ENCODE measurements at regions not wholly inside any gene's neighbourhood (a gene's known extent, or its start where the extent isn't known, plus 50 kb on each side); places are given as distances from the start of the nearest gene placed in this dataset.

DNA sequence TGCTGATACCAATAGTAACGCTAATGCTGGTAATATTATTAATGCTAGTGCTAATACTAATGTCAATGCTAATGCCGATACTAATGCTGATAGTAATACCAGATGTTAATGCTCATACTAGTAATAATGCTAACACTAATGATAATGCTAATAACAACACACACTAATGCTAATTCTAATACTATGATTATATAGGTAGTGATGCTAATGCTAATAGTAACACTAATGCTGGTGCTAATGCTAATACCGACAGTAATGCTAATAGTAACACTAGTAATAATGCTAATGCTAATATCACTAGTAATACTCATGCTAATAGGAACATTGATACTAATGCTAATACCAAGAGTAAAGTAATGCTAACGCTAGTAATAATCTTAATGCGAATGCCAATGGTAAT lies 406.4 kb upstream of the RNF32 start:
- TF ChIP-seq TAF1 (IDR thresholded peaks at IDR 0.05; ENCODE audit: low read depth, low read length) (no peak), PAX5 (IDR thresholded peaks at IDR 0.05; ENCODE audit: insufficient read depth, low read length, severe bottlenecking) (no peak), POU2F2 (IDR thresholded peaks at IDR 0.05; ENCODE audit: low read depth, low read length) (no peak), POLR2AphosphoS5 (IDR thresholded peaks at IDR 0.05; ENCODE audit: low read depth, low read length) (no peak), POLR2A (IDR thresholded peaks at IDR 0.05; ENCODE audit: low read depth, low read length) (no peak), SPI1 (IDR thresholded peaks at IDR 0.05; ENCODE audit: low read depth, low read length) (no peak)
- DNase-seq (ENCODE audit: insufficient read length, low spot score) (no peak), FAIRE-seq (no peak)

DNA sequence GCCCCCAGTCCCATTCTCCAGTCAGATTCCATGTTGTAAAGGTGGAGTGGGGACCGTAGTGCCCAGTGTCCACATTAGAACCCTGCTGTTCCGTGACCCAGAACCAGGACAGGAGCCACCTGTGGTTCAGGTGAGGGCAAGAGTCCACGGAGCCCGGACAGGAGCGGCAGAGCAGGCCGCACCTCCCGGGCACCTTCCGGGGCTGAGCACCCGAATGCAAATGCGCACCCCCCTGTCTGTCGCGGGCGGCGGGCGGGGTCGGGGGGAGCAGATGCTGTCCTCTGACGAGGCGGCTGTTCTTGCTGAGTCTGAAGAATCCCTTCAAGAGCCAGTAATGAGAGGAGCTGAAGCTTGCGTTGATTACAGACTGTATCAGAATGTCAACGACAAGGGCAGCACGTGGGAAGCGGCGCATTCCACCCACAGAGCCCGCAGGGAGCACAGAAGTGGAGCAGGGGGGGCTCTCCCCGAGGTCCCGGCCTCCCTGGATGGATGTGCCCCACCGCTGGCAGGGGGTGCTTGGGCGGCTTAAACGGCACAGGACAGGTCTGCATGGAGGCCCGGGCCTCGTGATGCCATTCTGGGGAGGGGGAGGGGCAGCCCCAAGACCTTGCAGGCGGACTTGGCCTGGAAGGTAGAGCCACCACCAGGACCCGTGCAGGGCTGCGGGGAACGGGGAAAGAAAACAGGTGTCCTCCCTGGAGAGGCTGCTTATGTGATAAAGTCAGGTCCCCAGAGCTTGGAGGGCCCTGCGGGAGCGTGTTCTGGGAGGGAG lies 407.5 kb upstream of the RNF32 start:
- no peak for DNase-seq (ENCODE audit: insufficient read length, low spot score)
- FAIRE-seq = no peak
- no peak for TF ChIP-seq POLR2AphosphoS5 (IDR thresholded peaks at IDR 0.05; ENCODE audit: low read depth, low read length)
- TF ChIP-seq POU2F2 (IDR thresholded peaks at IDR 0.05; ENCODE audit: low read depth, low read length) = no peak
- TF ChIP-seq SPI1 (IDR thresholded peaks at IDR 0.05; ENCODE audit: low read depth, low read length) = no peak
- no peak for TF ChIP-seq TAF1 (IDR thresholded peaks at IDR 0.05; ENCODE audit: low read depth, low read length)
- TF ChIP-seq POLR2A (IDR thresholded peaks at IDR 0.05; ENCODE audit: low read depth, low read length) = no peak
- no peak for TF ChIP-seq PAX5 (IDR thresholded peaks at IDR 0.05; ENCODE audit: insufficient read depth, low read length, severe bottlenecking)

DNA sequence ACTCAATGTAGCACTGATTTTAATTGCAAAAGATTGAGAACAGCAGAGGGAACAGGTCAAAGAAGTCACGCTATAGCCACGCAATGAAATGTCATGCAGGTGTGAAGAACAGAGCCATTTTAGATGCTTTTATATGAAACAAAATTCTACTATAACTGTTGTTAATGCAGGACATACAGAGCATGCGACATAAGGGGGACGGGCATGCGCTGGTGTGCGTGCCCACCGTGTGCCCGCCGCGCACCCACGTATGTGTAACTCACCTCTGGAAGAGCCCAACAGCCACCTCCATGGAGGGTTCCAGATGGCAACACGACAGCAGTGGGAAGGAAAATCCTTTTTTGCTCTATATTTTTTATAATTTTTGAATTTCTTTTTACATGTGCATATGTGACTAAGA lies 410.0 kb upstream of the RNF32 start:
- TF ChIP-seq POLR2A (IDR thresholded peaks at IDR 0.05; ENCODE audit: low read depth, low read length) = no peak
- TF ChIP-seq TAF1 (IDR thresholded peaks at IDR 0.05; ENCODE audit: low read depth, low read length) = no peak
- TF ChIP-seq POLR2AphosphoS5 (IDR thresholded peaks at IDR 0.05; ENCODE audit: low read depth, low read length) = no peak
- DNase-seq (ENCODE audit: insufficient read length, low spot score) (no peak), FAIRE-seq (no peak)

DNA sequence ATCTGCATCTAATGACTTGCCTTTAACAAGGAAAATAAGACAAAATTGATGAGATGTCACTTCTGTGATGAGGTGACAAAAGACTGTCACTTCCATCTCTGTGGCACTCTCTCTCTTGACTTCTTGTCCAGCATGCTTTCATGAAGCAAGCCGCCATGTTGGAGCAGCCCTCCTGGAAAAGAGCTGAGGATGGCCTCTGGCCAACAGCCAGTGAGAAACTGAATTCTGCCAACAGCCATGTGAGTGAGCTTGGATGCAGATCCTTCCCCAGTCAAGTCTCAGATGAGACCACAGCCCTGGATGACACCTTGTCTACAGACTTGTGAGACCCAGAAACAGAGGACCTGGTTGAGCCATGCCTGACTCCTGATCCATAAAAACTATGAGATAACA lies 412.6 kb upstream of the SHH start:
- FAIRE-seq (no peak), DNase-seq (ENCODE audit: insufficient read length, low spot score) (no peak)

DNA sequence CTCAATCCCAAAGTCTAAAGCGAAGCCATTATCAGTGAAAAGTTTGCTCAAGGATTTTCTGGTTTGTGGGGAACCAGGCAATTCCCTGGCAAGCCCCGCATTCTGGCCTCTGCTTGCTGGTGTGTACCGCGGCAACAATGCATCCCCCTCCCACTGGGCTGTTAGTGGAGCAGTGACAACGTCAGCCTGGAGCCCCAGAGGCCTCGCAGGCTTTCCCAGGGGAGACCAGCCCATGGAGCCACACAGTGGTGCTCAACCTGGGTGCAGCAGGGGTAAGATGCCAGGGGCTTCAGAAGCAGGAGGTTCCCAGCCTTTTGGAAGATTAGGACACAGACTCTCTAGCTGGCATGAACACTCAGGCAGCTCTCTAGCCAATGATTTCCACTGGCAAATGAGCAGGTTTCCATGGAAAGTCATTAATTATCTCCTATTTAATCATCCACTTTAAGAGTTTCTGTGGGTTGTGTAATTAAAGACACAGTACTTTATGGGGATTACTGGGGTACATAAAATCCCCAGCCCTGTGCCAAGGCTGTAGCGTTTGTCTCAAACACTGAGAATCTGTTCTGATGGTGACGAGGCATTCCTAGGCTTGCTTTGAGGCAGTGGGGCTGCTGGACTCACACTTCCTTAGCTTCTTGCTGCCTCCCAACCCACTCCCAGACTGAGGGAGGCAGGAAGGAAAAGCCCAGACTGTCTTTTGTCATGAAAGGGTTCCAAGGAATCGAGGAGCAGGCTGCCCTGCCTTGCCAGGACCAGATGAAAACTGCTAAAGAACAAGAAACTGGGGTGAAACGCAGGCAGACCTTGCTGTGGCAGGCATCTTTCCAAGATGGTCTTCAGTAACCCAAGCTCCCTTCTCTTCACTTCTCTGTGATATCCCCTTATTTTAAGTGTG lies 411.9 kb upstream of the SHH start:
- TF ChIP-seq SPI1 (IDR thresholded peaks at IDR 0.05; ENCODE audit: low read depth, low read length) = no peak
- TF ChIP-seq PAX5 (IDR thresholded peaks at IDR 0.05; ENCODE audit: insufficient read depth, low read length, severe bottlenecking) = no peak
- no peak for TF ChIP-seq POLR2AphosphoS5 (IDR thresholded peaks at IDR 0.05; ENCODE audit: low read depth, low read length)
- no peak for TF ChIP-seq POU2F2 (IDR thresholded peaks at IDR 0.05; ENCODE audit: low read depth, low read length)
- TF ChIP-seq POLR2A (IDR thresholded peaks at IDR 0.05; ENCODE audit: low read depth, low read length) = no peak
- no peak for TF ChIP-seq TAF1 (IDR thresholded peaks at IDR 0.05; ENCODE audit: low read depth, low read length)
- FAIRE-seq = no peak

More for the DNA sequence above, 412.6 kb upstream of the SHH start:
- TF ChIP-seq POLR2AphosphoS5 (IDR thresholded peaks at IDR 0.05; ENCODE audit: low read depth, low read length) (no peak), SPI1 (IDR thresholded peaks at IDR 0.05; ENCODE audit: low read depth, low read length) (no peak), POLR2A (IDR thresholded peaks at IDR 0.05; ENCODE audit: low read depth, low read length) (no peak), PAX5 (IDR thresholded peaks at IDR 0.05; ENCODE audit: insufficient read depth, low read length, severe bottlenecking) (no peak), TAF1 (IDR thresholded peaks at IDR 0.05; ENCODE audit: low read depth, low read length) (no peak), POU2F2 (IDR thresholded peaks at IDR 0.05; ENCODE audit: low read depth, low read length) (no peak)

DNA sequence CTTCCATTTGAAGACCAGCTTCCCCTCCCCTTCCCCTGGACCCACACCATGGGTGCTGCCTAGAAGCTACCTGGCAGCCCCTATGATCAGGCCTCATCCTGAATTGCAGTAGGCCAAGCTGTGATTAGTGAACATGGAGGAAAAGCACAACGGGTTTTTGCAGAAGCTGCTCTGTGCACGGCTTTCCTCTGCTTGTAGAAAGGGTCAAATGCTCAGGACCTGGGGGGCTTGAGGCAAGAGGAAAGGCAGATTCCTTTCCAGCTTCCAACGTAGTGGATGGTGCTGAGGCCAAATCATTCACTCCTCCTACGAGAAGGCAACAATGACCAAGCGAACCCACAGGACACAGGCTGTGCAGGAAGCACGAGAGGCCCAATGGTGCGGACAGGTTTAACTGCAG lies 410.3 kb upstream of the SHH start:
- no peak for FAIRE-seq
- DNase-seq (ENCODE audit: insufficient read length, low spot score) = no peak
- TF ChIP-seq POLR2A (IDR thresholded peaks at IDR 0.05; ENCODE audit: low read depth, low read length) = no peak
- TF ChIP-seq PAX5 (IDR thresholded peaks at IDR 0.05; ENCODE audit: insufficient read depth, low read length, severe bottlenecking) = no peak
- TF ChIP-seq SPI1 (IDR thresholded peaks at IDR 0.05; ENCODE audit: low read depth, low read length) = no peak

More for the DNA sequence above, 411.9 kb upstream of the SHH start:
- no peak for DNase-seq (ENCODE audit: insufficient read length, low spot score)

DNA sequence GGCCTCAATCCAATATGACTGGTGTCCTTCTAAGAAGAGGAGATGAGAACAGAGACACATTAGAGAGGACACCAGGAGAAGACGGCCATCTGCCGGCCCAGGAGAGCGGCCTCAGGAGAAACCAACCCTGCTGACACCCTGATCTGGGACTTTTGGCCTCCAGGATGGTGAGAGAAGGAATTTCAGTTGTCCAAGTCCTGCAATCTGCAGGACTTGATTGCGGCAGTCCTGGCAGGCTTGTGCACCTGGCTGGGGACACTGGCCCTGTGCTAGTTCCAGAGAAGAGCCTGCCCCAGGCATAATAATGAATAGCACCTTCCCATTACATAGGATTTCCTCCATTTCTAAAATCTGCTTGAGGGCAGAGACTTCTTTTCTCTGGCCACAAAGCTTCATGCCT lies 409.9 kb upstream of the SHH start:
- no peak for FAIRE-seq
- TF ChIP-seq POLR2A (IDR thresholded peaks at IDR 0.05; ENCODE audit: low read depth, low read length) (no peak), POLR2AphosphoS5 (IDR thresholded peaks at IDR 0.05; ENCODE audit: low read depth, low read length) (no peak), TAF1 (IDR thresholded peaks at IDR 0.05; ENCODE audit: low read depth, low read length) (no peak), POU2F2 (IDR thresholded peaks at IDR 0.05; ENCODE audit: low read depth, low read length) (no peak)
- DNase-seq (ENCODE audit: insufficient read length, low spot score) = no peak

DNA sequence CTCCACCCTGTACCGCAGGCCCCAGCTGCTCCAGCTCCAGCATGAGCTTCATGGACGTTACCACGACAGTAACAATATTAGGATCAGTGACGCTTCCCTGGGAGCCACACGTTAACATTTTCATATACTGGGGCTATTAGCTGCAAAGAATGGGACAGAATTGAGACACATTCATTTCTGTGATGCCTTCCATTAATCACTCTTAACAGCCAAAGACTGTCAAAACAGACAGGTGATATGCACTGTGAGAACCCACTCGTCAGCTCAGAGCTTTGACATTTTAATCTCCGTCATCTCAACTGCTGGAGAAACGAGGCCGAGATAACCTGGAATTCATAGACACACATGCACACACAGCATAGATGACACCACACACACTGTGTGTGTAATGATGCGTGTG lies 408.4 kb upstream of the SHH start:
- no peak for FAIRE-seq
- DNase-seq (ENCODE audit: insufficient read length, low spot score) = no peak
- TF ChIP-seq SPI1 (IDR thresholded peaks at IDR 0.05; ENCODE audit: low read depth, low read length) (no peak), POLR2A (IDR thresholded peaks at IDR 0.05; ENCODE audit: low read depth, low read length) (no peak), POU2F2 (IDR thresholded peaks at IDR 0.05; ENCODE audit: low read depth, low read length) (no peak), POLR2AphosphoS5 (IDR thresholded peaks at IDR 0.05; ENCODE audit: low read depth, low read length) (no peak), PAX5 (IDR thresholded peaks at IDR 0.05; ENCODE audit: insufficient read depth, low read length, severe bottlenecking) (no peak), TAF1 (IDR thresholded peaks at IDR 0.05; ENCODE audit: low read depth, low read length) (no peak)

DNA sequence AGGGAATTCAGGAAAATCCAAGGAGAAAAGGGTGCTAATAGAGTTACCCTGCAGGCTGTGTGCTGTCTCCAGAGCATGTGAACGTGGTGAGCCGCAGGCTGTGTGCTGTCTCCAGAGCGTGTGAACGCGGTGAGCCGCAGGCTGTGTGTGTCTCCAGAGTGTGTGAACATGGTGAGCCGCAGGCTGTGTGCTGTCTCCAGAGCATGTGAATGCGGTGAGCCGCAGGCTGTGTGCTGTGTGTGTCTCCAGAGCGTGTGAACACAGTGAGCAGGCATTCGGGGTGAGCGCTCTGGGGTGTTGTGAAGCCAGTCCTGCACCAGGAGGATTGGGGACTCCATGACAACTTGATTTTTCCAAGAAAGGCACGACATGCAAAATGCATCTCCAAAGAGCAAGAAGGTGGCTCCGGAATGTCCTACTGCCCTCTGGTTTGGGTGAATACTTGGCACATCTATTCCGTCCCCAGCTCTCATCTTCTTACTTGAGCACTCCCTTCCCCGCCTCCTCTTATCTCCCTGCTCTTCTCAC lies 407.9 kb upstream of the SHH start:
- FAIRE-seq (no peak), DNase-seq (ENCODE audit: insufficient read length, low spot score) (no peak)
- no peak for TF ChIP-seq POLR2A (IDR thresholded peaks at IDR 0.05; ENCODE audit: low read depth, low read length)
- no peak for TF ChIP-seq SPI1 (IDR thresholded peaks at IDR 0.05; ENCODE audit: low read depth, low read length)
- TF ChIP-seq TAF1 (IDR thresholded peaks at IDR 0.05; ENCODE audit: low read depth, low read length) = no peak
- TF ChIP-seq POU2F2 (IDR thresholded peaks at IDR 0.05; ENCODE audit: low read depth, low read length) = no peak
- no peak for TF ChIP-seq POLR2AphosphoS5 (IDR thresholded peaks at IDR 0.05; ENCODE audit: low read depth, low read length)
- no peak for TF ChIP-seq PAX5 (IDR thresholded peaks at IDR 0.05; ENCODE audit: insufficient read depth, low read length, severe bottlenecking)
